H1 (cell line): ENCODE measurements at regions not wholly inside any gene's neighbourhood (a gene's known extent, or its start where the extent isn't known, plus 50 kb on each side); places are given as distances from the start of the nearest gene placed in this dataset.

ENCODE experiments used
- CTCF ChIA-PET: fragments of 300-600 bp; sonication (Branson Sonifier 250); formaldehyde crosslinking; loops from one replicate; lab custom pipeline; 2021; ENCODE audit not compliant: partially characterized antibody; lab: Charles Lee
- POLR2A ChIA-PET: fragments of 300-600 bp; sonication (Branson Sonifier 250); formaldehyde crosslinking; loops from one replicate; lab custom pipeline; 2021; ENCODE audit warnings: inconsistent platforms; ENCODE audit not compliant: partially characterized antibody; lab: Charles Lee
- DNase-seq, 2 experiments: peaks; one replicate each; pipeline versions ENCODE4 v3.0.0 to v3.0.0-alpha.2; 2010 to 2022; ENCODE audit warnings: low spot score in 2 of 2, low read depth in 1 of 2, mixed read lengths in 1 of 2
- FAIRE-seq: peaks from 2 replicates; lab custom pipeline; 2011; peaks lifted over from hg19 to GRCh38; lab: Jason Lieb, UNC
- H2AFZ ChIP-seq: 2 replicates; pipeline ENCODE4 v1.8.1; 2012; ENCODE audit warnings: low read length, inconsistent platforms
- H2AK5ac ChIP-seq: 2 replicates; pipeline ENCODE4 v1.6.1; 2013; ENCODE audit warnings: low read depth, low read length
- H2BK120ac ChIP-seq: replicated peaks from 2 replicates; pipeline ENCODE3; 2013; ENCODE audit warnings: low read depth, low read length, inconsistent platforms
- H2BK12ac ChIP-seq: 2 replicates; pipeline ENCODE4 v1.6.1; 2013; ENCODE audit warnings: low read depth, low read length
- H2BK15ac ChIP-seq: 2 replicates; pipeline ENCODE4 v1.6.1; 2013; ENCODE audit warnings: low read length
- H2BK20ac ChIP-seq: 2 replicates; pipeline ENCODE4 v1.6.1; 2013; ENCODE audit warnings: low read length
- H2BK5ac ChIP-seq: 2 replicates; pipeline ENCODE4 v1.6.1; 2013; ENCODE audit warnings: low read depth, low read length
- H3K14ac ChIP-seq: 2 replicates; pipeline ENCODE4 v1.6.1; 2013; ENCODE audit warnings: inconsistent platforms; ENCODE audit not compliant: insufficient read length
- H3K18ac ChIP-seq: 2 replicates; pipeline ENCODE4 v1.6.1; 2013; ENCODE audit warnings: low read length; ENCODE audit errors: extremely low read depth
- H3K23ac ChIP-seq: 2 replicates; pipeline ENCODE4 v1.6.1; 2013; ENCODE audit warnings: inconsistent platforms; ENCODE audit not compliant: insufficient read length
- H3K23me2 ChIP-seq: 2 replicates; pipeline ENCODE4 v1.6.1; 2013; ENCODE audit warnings: low read depth, low read length
- H3K27ac ChIP-seq: 2 replicates; pipeline ENCODE4 v1.6.1; 2011; ENCODE audit warnings: low read depth, low read length, inconsistent platforms
- H3K27me3 ChIP-seq, 4 experiments: replicated peaks in 1 of 4; 1 replicate in 1 of 4; 2 replicates in 3 of 4; pipeline versions ENCODE4 v1.6.1 to v1.8.1; 2011 to 2013; ENCODE audit warnings: low read length in 3 of 4, mild to moderate bottlenecking in 3 of 4, inconsistent platforms in 2 of 4, mixed read lengths in 2 of 4, moderate library complexity in 1 of 4; ENCODE audit not compliant: control insufficient read depth in 3 of 4, insufficient read depth in 3 of 4; ENCODE audit errors: extremely low read depth in 1 of 4
- H3K36me3 ChIP-seq, 4 experiments: 2 replicates each; pipeline versions ENCODE4 v1.6.1 to v1.8.1; 2011 to 2013; ENCODE audit warnings: mild to moderate bottlenecking in 4 of 4, low read length in 3 of 4, moderate library complexity in 2 of 4, control low read depth in 1 of 4, inconsistent platforms in 1 of 4; ENCODE audit not compliant: insufficient read depth in 4 of 4, control insufficient read depth in 2 of 4
- H3K4ac ChIP-seq: replicated peaks from 2 replicates; pipeline ENCODE3; 2013; ENCODE audit warnings: low read length, low read depth, mixed read lengths, inconsistent platforms; ENCODE audit not compliant: insufficient read length
- H3K4me1 ChIP-seq, 4 experiments: replicated peaks in 1 of 4; 1 replicate in 1 of 4; 2 replicates in 3 of 4; pipeline versions ENCODE4 v1.6.1 to v1.8.1; 2011 to 2013; ENCODE audit warnings: low read length in 3 of 4, inconsistent platforms in 2 of 4, mixed read lengths in 1 of 4; ENCODE audit not compliant: insufficient read depth in 4 of 4, control insufficient read depth in 3 of 4
- H3K4me2 ChIP-seq, 2 experiments: 2 replicates each; pipeline versions ENCODE4 v1.6.1 to v1.8.1; 2011 to 2013; ENCODE audit warnings: low read depth in 2 of 2, low read length in 2 of 2, control low read depth in 1 of 2, inconsistent platforms in 1 of 2, mild to moderate bottlenecking in 1 of 2; ENCODE audit not compliant: insufficient read depth in 1 of 2
- H3K4me3 ChIP-seq, 4 experiments: fragments of 200-600, 300-600 bp in 1 of 4; sonication (generic), shearing (Covaris generic), sonication (Bioruptor Twin) in 1 of 4; 2 replicates each; pipeline versions ENCODE4 v1.5.1 to v1.8.1; 2011 to 2016; ENCODE audit warnings: low read length in 4 of 4, low read depth in 3 of 4, control low read depth in 2 of 4, inconsistent platforms in 2 of 4, mild to moderate bottlenecking in 2 of 4, mixed read lengths in 1 of 4, moderate library complexity in 1 of 4; ENCODE audit not compliant: insufficient read depth in 2 of 4; ENCODE audit errors: extremely low read depth in 1 of 4
- H3K56ac ChIP-seq: replicated peaks from 2 replicates; pipeline ENCODE3; 2013; ENCODE audit warnings: low read depth, mild to moderate bottlenecking, mixed read lengths, low read length, inconsistent platforms; ENCODE audit not compliant: insufficient read length
- H3K79me1 ChIP-seq: 2 replicates; pipeline ENCODE4 v1.6.1; 2013; ENCODE audit warnings: low read depth, low read length, control low read depth
- H3K79me2 ChIP-seq, 2 experiments: 2 replicates each; pipeline versions ENCODE4 v1.6.1 to v1.8.1; 2012 to 2013; ENCODE audit warnings: low read length in 2 of 2, mild to moderate bottlenecking in 2 of 2, inconsistent platforms in 1 of 2; ENCODE audit not compliant: insufficient read depth in 2 of 2, control insufficient read depth in 1 of 2
- H3K9ac ChIP-seq, 4 experiments: replicated peaks in 1 of 4; 1 replicate in 1 of 4; 2 replicates in 3 of 4; pipeline versions ENCODE4 v1.6.1 to v1.8.1; 2011 to 2013; ENCODE audit warnings: low read depth in 3 of 4, low read length in 3 of 4, control low read depth in 2 of 4, mild to moderate bottlenecking in 2 of 4, moderate library complexity in 2 of 4, inconsistent platforms in 1 of 4; ENCODE audit errors: extremely low read depth in 1 of 4
- H3K9me3 ChIP-seq, 2 experiments: 2 replicates each; pipeline versions ENCODE4 v1.6.1 to v1.8.1; 2012 to 2013; ENCODE audit warnings: mild to moderate bottlenecking in 2 of 2, moderate library complexity in 2 of 2, control low read depth in 1 of 2, inconsistent platforms in 1 of 2, low read depth in 1 of 2, low read length in 1 of 2, mixed read lengths in 1 of 2; ENCODE audit not compliant: insufficient read depth in 2 of 2
- H4K20me1 ChIP-seq, 2 experiments: replicated peaks in 1 of 2; 2 replicates each; pipeline versions ENCODE3 to v1.8.1; 2011 to 2013; ENCODE audit warnings: inconsistent platforms in 2 of 2, low read length in 2 of 2, mild to moderate bottlenecking in 1 of 2; ENCODE audit not compliant: insufficient read depth in 2 of 2, control insufficient read depth in 1 of 2
- H4K5ac ChIP-seq: 2 replicates; pipeline ENCODE4 v1.6.1; 2013; ENCODE audit warnings: low read length, low read depth, mixed read lengths, inconsistent platforms; ENCODE audit not compliant: insufficient read length
- H4K8ac ChIP-seq: 2 replicates; pipeline ENCODE4 v1.8.0; 2013; ENCODE audit warnings: mild to moderate bottlenecking, moderate library complexity, low read length, inconsistent platforms; ENCODE audit not compliant: insufficient read depth; ENCODE audit errors: extremely low read depth
- H4K91ac ChIP-seq: replicated peaks from 2 replicates; pipeline ENCODE3; 2013; ENCODE audit warnings: low read length, mixed read lengths, inconsistent platforms; ENCODE audit not compliant: insufficient read length
- CBX5 ChIP-seq: fragments of 300-800, 300-1000 bp; sonication (generic); IDR thresholded peaks from 2 replicates; pipeline ENCODE4 v1.7.1; 2016; ENCODE audit warnings: antibody characterized with exemption, low read length, low read depth
- CREB1 ChIP-seq: IDR thresholded peaks from 2 replicates; pipeline ENCODE4 v1.6.1; 2012; ENCODE audit warnings: inconsistent platforms
- MAFK ChIP-seq: IDR thresholded peaks from 2 replicates; pipeline ENCODE4 v1.6.1; 2012; ENCODE audit warnings: low read depth, mild to moderate bottlenecking, improper control_type of control experiment, low read length
- SP4 ChIP-seq: IDR thresholded peaks from 2 replicates; pipeline ENCODE4 v1.6.1; 2012; ENCODE audit warnings: low read length, inconsistent platforms
- WGBS, 2 experiments: shearing (Covaris generic) in 1 of 2; methylation state at CpG; one replicate each; pipeline versions ENCODE4 v1.1.6 to v1.1.7; 2013 to 2015; ENCODE audit warnings: low lambda C conversion rate in 2 of 2, mixed read lengths in 2 of 2, inconsistent platforms in 1 of 2, low coverage in 1 of 2, missing lambda C conversion rate in 1 of 2; ENCODE audit not compliant: insufficient replicate concordance in 2 of 2, insufficient coverage in 1 of 2, insufficient read length in 1 of 2; ENCODE audit errors: extremely low coverage in 1 of 2, missing lambda C conversion rate in 1 of 2; 5-methylcytosine and 5-hydroxymethylcytosine counted together

DNA sequence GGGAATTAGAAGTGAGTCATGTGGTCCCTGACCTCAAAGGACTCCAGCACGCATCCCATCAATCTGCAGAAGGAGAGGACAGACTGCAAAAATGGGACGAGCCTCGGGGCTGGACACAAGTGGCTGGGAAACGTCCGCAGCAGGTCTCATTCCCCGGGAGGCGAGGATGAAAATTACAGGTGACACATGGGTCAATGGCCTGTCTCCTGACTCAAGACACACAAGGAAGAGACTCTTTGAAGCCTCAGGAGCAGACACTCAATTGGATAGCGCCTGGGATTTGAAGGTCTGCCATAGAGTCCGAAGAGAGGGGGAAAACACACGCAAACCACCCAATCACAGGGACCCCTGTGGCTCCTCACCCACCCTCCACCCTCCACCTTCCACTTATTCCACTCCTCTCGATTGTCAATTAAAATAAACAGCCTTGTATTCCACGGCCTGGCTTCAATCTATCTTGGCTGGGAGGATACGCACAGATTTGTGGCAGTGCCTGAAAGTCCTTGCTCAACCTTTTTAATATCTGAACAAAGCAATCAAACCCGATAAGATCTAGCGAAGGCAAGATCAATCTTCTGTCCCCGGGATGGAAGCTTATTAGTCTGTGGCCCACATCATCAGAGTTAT, 101.8 kb upstream of the CADM1 start:
- 84% methylated on average over 16 of the region's 16 CpGs; no CpG with 5 or more reads in 1 of the 2 experiments for whole genome bisulfite sequencing, 2 experiments
- Histone ChIP-seq H3K36me3 (no peaks in the 10 kb centered on the region), H4K8ac (no peak overlapping the region), H2BK5ac (no peak overlapping the region), H4K91ac (no peak overlapping the region), H3K79me2 (no peaks in the 10 kb centered on the region), H3K27ac (no peak overlapping the region), H2BK120ac (no peak overlapping the region), H3K9ac (no peak overlapping the region), H2AFZ (no peak overlapping the region), H3K4me3 (no peak overlapping the region), H3K18ac (no peak overlapping the region), H3K56ac (no peak overlapping the region), H3K4me1 (peaks cover 0 to 3% (median 0%) of the 10 kb centered on the region in 4 experiments; a peak in 2 of 7 replicates), H4K20me1 (no peaks in the 10 kb centered on the region), H4K5ac (no peak overlapping the region), H2BK15ac (no peak overlapping the region), H3K4me2 (no peak overlapping the region), H3K27me3 (peaks cover 0 to 3% (median 0%) of the 10 kb centered on the region in 4 experiments; a peak in 1 of 7 replicates), H2AK5ac (no peak overlapping the region), H3K14ac (no peak overlapping the region), H3K9me3 (no peaks in the 10 kb centered on the region), H3K79me1 (no peaks in the 10 kb centered on the region), H2BK20ac (no peak overlapping the region), H3K4ac (no peak overlapping the region), H3K23me2 (no peaks in the 10 kb centered on the region), H3K23ac (no peak overlapping the region), H2BK12ac (no peak overlapping the region)
- ChIA-PET POLR2A (no interaction called here), CTCF (interaction anchor here (0.6 kb wide), 1 partner anchor 265 kb away, joined by 3 read pairs; no protein-coding TSS in a partner anchor)
- DNase-seq (no peak), FAIRE-seq (no peak)
- TF ChIP-seq MAFK, result no peak
- no peak for TF ChIP-seq CREB1
- no peak for TF ChIP-seq SP4
- no peak for TF ChIP-seq CBX5
